GM12872 (cell line): ENCODE measurements at regions not wholly inside any gene's neighbourhood (a gene's known extent, or its start where the extent isn't known, plus 50 kb on each side); places are given as distances from the start of the nearest gene placed in this dataset.

Source experiments
- CTCF ChIP-seq: IDR thresholded peaks from 3 replicates; pipeline ENCODE4 v1.5.1; 2011; ENCODE audit warnings: low read depth, mild to moderate bottlenecking, low read length, moderate library complexity; ENCODE audit not compliant: insufficient read depth

- no peak for TF ChIP-seq CTCF
Observed at GRCh38 chr2:149984311-149984710, 396.7 kb upstream of the MMADHC start.

- TF ChIP-seq CTCF: no peak
Observed at GRCh38 chr2:149972066-149972465, 384.5 kb upstream of the MMADHC start.

GRCh38 chr2:149954981-149955600, 367.5 kb upstream of the MMADHC start:
- no peak for TF ChIP-seq CTCF

GRCh38 chr2:149953627-149954026, 366.1 kb upstream of the MMADHC start:
- TF ChIP-seq CTCF: no peak

GRCh38 chr2:149931486-149931885, 343.9 kb upstream of the MMADHC start:
- no peak for TF ChIP-seq CTCF

- no peak for TF ChIP-seq CTCF
Observed at GRCh38 chr2:149928011-149928410, 340.4 kb upstream of the MMADHC start.

- no peak for TF ChIP-seq CTCF
Observed at GRCh38 chr2:149926149-149926548, 338.6 kb upstream of the MMADHC start.
